Sigmoid colon (tissue), 6 donors: ENCODE measurements at regions not wholly inside any gene's neighbourhood (a gene's known extent, or its start where the extent isn't known, plus 50 kb on each side); places are given as distances from the start of the nearest gene placed in this dataset.

Source experiments
- DNase-seq: peaks from one replicate; pipeline ENCODE4 v3.0.0-alpha.2; 2019
- H3K27ac ChIP-seq, 4 donors: fragments of 200-600 bp; sonication (generic); one replicate each; pipeline ENCODE4 v1.5.1; 2016 to 2019; ENCODE audit warnings: mild to moderate bottlenecking in 1 of 4
- H3K27me3 ChIP-seq, 3 donors: fragments of 200-600 bp; sonication (generic); one replicate each; pipeline ENCODE4 v1.5.1; 2019; ENCODE audit warnings: mild to moderate bottlenecking in 1 of 3
- H3K36me3 ChIP-seq, 4 donors: fragments of 200-600 bp; sonication (generic); one replicate each; pipeline ENCODE4 v1.5.1; 2016 to 2019
- H3K4me1 ChIP-seq, 4 donors: fragments of 200-600 bp; sonication (generic); one replicate each; pipeline ENCODE4 v1.5.1; 2017 to 2019
- H3K4me3 ChIP-seq, 4 donors: fragments of 200-600 bp; sonication (generic); one replicate each; pipeline ENCODE4 v1.5.1; 2017 to 2019; ENCODE audit warnings: mild to moderate bottlenecking in 2 of 4, moderate library complexity in 1 of 4
- H3K9me3 ChIP-seq, 4 donors: fragments of 200-600 bp in 3 of 4; sonication (generic) in 3 of 4; one replicate each; pipeline versions ENCODE4 v1.5.1 to v1.6.1; 2013 to 2019
- EP300 ChIP-seq, 4 donors: sonication (generic); formaldehyde crosslinking; IDR thresholded peaks; one replicate each; pipeline ENCODE4 v1.6.1; 2017; ENCODE audit warnings: antibody characterized with exemption in 4 of 4
- POLR2A ChIP-seq, 2 donors: fragments of 450-650 bp; IDR thresholded peaks; one replicate each; pipeline ENCODE4 v1.6.1; 2016; ENCODE audit warnings: antibody characterized with exemption in 2 of 2, mild to moderate bottlenecking in 2 of 2, moderate library complexity in 2 of 2
- POLR2AphosphoS5 ChIP-seq, 4 donors: sonication (generic); formaldehyde crosslinking; IDR thresholded peaks; one replicate each; pipeline ENCODE4 v1.6.1; 2017; ENCODE audit warnings: antibody characterized with exemption in 4 of 4
- WGBS, 2 donors: extraction: QIAGEN DNeasy Blood & Tissue Kit; methylation state at CpG; one replicate each; pipeline ENCODE4 v1.1.7; 2013; 5-methylcytosine and 5-hydroxymethylcytosine counted together
- intact Hi-C: fragments of 100-400 bp; cut with DNase I; formaldehyde crosslinking; loops from one replicate; pipeline ENCODE4 v1.15.1; 2023
- TF ChIP-seq, protein P1 (sequence below), 4 experiments: fragments of 450-650 bp in 3 of 4; fragments of 200-600 bp in 1 of 4; IDR thresholded peaks; one replicate each; pipeline ENCODE4 v1.5.1; 2016 to 2019; ENCODE audit warnings: antibody characterized with exemption in 4 of 4, mild to moderate bottlenecking in 3 of 4, moderate library complexity in 2 of 4
- donor health status: healthy with polysubstance abuse.
- donor health status: healthy.

DNA sequence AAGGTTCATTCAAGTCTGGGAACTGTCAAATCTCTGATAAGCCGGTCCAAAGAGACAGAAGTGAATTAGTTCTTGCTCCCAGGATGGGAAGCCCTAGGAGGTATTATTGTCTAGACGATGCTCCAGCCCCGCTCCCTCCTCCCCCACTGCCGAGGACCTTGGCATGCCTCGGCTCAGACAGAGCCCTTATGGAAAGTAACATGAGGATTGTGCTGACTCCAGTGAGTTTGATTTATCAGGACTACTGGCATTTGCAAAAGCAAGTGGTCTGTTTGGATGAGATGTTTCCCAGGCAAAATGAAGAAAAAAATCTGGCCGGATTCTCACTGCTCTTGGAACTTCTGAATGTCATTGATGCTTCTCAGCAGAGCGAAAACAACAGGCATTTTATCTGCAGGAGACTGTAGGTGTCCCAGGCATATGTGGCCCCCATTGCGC, 341.0 kb downstream of the ETS1 start:
- Histone ChIP-seq H3K36me3 (no peaks in the 10 kb centered on the region), H3K4me3 (no peak overlapping the region), H3K4me1 (peaks cover 0 to 12% (median 5%) of the 10 kb centered on the region in 4 donors), H3K27ac (peak overlapping the region in 2 of 4 donors; percentile 10 to 29), H3K27me3 (no peaks in the 10 kb centered on the region), H3K9me3 (no peaks in the 10 kb centered on the region)
- TF ChIP-seq, protein P1, sequence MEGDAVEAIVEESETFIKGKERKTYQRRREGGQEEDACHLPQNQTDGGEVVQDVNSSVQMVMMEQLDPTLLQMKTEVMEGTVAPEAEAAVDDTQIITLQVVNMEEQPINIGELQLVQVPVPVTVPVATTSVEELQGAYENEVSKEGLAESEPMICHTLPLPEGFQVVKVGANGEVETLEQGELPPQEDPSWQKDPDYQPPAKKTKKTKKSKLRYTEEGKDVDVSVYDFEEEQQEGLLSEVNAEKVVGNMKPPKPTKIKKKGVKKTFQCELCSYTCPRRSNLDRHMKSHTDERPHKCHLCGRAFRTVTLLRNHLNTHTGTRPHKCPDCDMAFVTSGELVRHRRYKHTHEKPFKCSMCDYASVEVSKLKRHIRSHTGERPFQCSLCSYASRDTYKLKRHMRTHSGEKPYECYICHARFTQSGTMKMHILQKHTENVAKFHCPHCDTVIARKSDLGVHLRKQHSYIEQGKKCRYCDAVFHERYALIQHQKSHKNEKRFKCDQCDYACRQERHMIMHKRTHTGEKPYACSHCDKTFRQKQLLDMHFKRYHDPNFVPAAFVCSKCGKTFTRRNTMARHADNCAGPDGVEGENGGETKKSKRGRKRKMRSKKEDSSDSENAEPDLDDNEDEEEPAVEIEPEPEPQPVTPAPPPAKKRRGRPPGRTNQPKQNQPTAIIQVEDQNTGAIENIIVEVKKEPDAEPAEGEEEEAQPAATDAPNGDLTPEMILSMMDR (IDR thresholded peaks at IDR 0.05), result no peak
- peak in 3 of 4 donors; percentile 38 to 58 (median 48) for TF ChIP-seq POLR2AphosphoS5 (IDR thresholded peaks at IDR 0.05)
- TF ChIP-seq EP300 (IDR thresholded peaks at IDR 0.05), result no peak
- WGBS, 2 donors, result 75 to 85% methylated on average over 8 of the region's 8 CpGs
- intact Hi-C loops, result no loop called here
- DNase-seq, result no peak

DNA sequence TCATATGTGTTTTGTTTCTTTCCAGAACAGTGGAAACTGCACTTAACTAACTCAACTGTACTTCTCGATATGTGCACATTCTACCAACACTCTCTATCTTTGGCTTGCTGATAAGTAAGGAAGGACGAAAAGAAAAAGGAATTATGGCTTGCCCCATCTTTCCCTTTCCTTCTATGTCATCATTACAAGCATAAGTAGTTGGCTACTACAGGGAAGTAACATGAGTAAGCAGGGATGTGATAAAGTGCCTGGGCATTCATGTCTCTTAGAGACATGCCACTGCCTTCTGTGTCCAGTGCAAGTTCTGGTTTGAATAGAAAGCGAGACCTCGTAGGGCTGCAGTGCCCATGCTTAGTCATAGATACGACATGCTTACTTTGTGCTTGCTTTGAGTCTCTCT, 342.5 kb downstream of the ETS1 start:
- no peak overlapping the region for H3K4me3 ChIP-seq
- no peaks in the 10 kb centered on the region for H3K9me3 ChIP-seq
- peaks cover 0 to 12% (median 5%) of the 10 kb centered on the region in 4 donors for H3K4me1 ChIP-seq
- no peak overlapping the region for H3K27ac ChIP-seq
- TF ChIP-seq POLR2A (IDR thresholded peaks at IDR 0.05) (no peak), POLR2AphosphoS5 (IDR thresholded peaks at IDR 0.05) (no peak), EP300 (IDR thresholded peaks at IDR 0.05) (no peak)
- TF ChIP-seq, protein P1 (IDR thresholded peaks at IDR 0.05), result no peak
- no peak for DNase-seq
- no peaks in the 10 kb centered on the region for H3K27me3 ChIP-seq
- no peaks in the 10 kb centered on the region for H3K36me3 ChIP-seq
- WGBS, 2 donors, result 94% methylated on average over 5 of the region's 5 CpGs
- intact Hi-C loops, result no loop called here

DNA sequence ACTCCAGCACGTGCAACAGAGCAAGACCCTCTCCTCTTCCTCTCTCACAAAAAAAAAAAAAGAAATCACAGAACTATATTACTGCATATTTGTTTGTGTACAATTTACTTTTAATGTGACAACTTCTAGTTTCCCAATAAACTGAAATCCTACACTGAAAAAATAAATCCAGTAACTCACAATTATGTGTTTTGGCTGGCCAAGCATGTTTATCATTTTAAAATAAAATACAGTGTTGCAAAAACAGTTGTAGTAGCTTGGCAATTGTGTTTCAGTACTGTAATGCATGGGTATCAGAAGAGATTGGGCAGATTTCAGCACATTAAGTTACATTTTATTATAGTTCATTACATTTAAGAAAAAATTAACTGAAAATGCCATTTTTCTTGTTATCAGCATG, 344.9 kb downstream of the ETS1 start:
- Histone ChIP-seq H3K27ac (no peak overlapping the region), H3K4me3 (no peak overlapping the region), H3K27me3 (no peaks in the 10 kb centered on the region), H3K4me1 (peaks cover 0 to 12% (median 5%) of the 10 kb centered on the region in 4 donors), H3K36me3 (no peaks in the 10 kb centered on the region), H3K9me3 (no peaks in the 10 kb centered on the region)
- DNase-seq, result no peak
- intact Hi-C loops, result no loop called here
- TF ChIP-seq EP300 (IDR thresholded peaks at IDR 0.05), result no peak
- TF ChIP-seq POLR2A (IDR thresholded peaks at IDR 0.05), result no peak
- TF ChIP-seq, protein P1 (IDR thresholded peaks at IDR 0.05), result no peak
- no peak for TF ChIP-seq POLR2AphosphoS5 (IDR thresholded peaks at IDR 0.05)
- WGBS, 2 donors, result 76 to 89% methylated on average over 1 of the region's 1 CpG

DNA sequence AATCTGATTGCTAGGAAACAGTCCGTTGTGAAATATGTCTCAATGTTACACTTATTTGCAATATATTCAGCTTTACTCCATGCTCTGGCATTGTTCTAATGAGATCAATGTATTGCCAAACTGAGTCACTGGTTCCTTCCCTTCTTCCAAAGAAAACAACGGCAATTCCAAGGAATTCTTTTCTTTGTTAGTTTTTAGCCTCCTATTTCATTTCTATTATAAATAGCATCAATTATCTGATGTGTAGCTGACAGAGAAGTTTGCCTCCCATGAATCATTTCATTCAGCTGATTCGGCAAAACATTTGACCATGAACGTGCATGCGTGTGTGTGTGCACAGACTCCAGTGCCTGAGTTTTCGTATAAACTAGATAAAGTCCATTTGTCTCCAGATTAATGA, 346.8 kb downstream of the ETS1 start:
- no peak for TF ChIP-seq POLR2AphosphoS5 (IDR thresholded peaks at IDR 0.05)
- no peak for TF ChIP-seq EP300 (IDR thresholded peaks at IDR 0.05)
- TF ChIP-seq, protein P1 (IDR thresholded peaks at IDR 0.05), result no peak
- TF ChIP-seq POLR2A (IDR thresholded peaks at IDR 0.05), result no peak
- no peak for DNase-seq
- no peaks in the 10 kb centered on the region for H3K9me3 ChIP-seq
- H3K27ac ChIP-seq, result no peak overlapping the region
- 77 to 82% methylated on average over 6 of the region's 6 CpGs for WGBS, 2 donors
- no peaks in the 10 kb centered on the region for H3K27me3 ChIP-seq
- intact Hi-C loops, result no loop called here
- no peaks in the 10 kb centered on the region for H3K36me3 ChIP-seq
- peaks cover 0 to 13% (median 11%) of the 10 kb centered on the region in 4 donors for H3K4me1 ChIP-seq
- H3K4me3 ChIP-seq, result no peak overlapping the region

GRCh38 chr11:128239306-128239705, 348.1 kb downstream of the ETS1 start:
- intact Hi-C loops, result no loop called here
- DNase-seq, result no peak
- Histone ChIP-seq H3K9me3 (no peaks in the 10 kb centered on the region), H3K4me1 (peaks cover 0 to 25% (median 22%) of the 10 kb centered on the region in 4 donors), H3K36me3 (no peaks in the 10 kb centered on the region), H3K27ac (no peak overlapping the region), H3K27me3 (no peaks in the 10 kb centered on the region), H3K4me3 (no peak overlapping the region)
- WGBS, 2 donors, result 83 to 90% methylated on average over 4 of the region's 4 CpGs
- TF ChIP-seq, protein P1 (IDR thresholded peaks at IDR 0.05), result no peak
- TF ChIP-seq POLR2A (IDR thresholded peaks at IDR 0.05) (no peak), POLR2AphosphoS5 (IDR thresholded peaks at IDR 0.05) (no peak), EP300 (IDR thresholded peaks at IDR 0.05) (no peak)
